Stimulated activated memory B cell treated with anti-CD40 and anti-IgM and Interleukin-4, amounts not matched to agents 10 μg/mL and 1 μg/mL and 100 μg/mL, for 72 hours (primary cell): ENCODE measurements at regions not wholly inside any gene's neighbourhood (a gene's known extent, or its start where the extent isn't known, plus 50 kb on each side); places are given as distances from the start of the nearest gene placed in this dataset.

Experiments
- ATAC-seq: fragments of 150-1000 bp; cut with Tn5 transposase; 2 replicates; pipeline ENCODE4 v1.10.0; 2021
- H3K27ac Mint-ChIP-seq: one replicate; pipeline ENCODE4 v1.8.0; 2022; ENCODE audit warnings: mild to moderate bottlenecking, mixed read lengths
- H3K27me3 Mint-ChIP-seq: one replicate; pipeline ENCODE4 v1.8.0; 2022; ENCODE audit warnings: mixed read lengths
- H3K36me3 Mint-ChIP-seq: one replicate; pipeline ENCODE4 v1.8.0; 2022; ENCODE audit warnings: mixed read lengths
- H3K4me1 Mint-ChIP-seq: one replicate; pipeline ENCODE4 v1.8.0; 2022; ENCODE audit warnings: mixed read lengths
- H3K4me3 Mint-ChIP-seq: one replicate; pipeline ENCODE4 v1.8.0; 2022; ENCODE audit warnings: mild to moderate bottlenecking, moderate library complexity, mixed read lengths
- H3K9me3 Mint-ChIP-seq: one replicate; pipeline ENCODE4 v1.8.0; 2022; ENCODE audit warnings: mixed read lengths

DNA sequence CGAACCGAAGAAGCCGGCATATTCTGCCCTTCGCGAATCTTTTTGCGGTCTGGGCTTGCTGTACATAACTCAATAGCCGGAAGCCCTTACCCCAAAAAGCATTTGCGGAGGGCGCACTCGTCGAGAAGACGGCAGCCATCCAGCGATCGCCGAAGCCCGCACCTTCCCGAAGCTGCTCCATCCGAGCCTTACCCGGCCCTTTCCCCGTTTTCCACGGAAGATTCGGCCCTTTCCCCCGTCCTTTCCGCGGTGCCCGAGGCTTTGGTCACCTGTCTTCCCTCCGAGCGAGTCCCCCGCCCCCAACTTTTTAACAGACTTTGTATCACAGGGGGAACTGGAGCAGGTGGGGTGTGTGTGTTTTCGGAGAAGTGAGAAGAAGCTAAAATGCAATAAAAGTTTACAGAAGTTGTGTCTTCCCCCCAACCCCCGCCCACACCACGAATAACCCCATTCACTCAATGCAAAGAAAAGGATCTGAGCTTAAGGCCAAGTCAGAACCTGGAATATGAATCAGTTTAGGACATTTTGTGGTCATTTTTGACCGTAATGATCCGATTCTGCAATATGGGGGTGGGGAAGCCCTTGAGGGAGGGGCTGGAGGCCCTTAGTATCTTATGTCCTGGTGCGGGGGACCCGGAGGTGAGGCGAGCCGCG is 99.0 kb upstream of the HSD17B12 start:
- H3K27ac Mint-ChIP-seq, result no peak overlapping the region
- H3K36me3 Mint-ChIP-seq, result no peaks in the 10 kb centered on the region
- H3K4me1 Mint-ChIP-seq, result peaks cover 43% of the 10 kb centered on the region
- peaks cover 89% of the 10 kb centered on the region for H3K27me3 Mint-ChIP-seq
- ATAC-seq, result no peak
- H3K4me3 Mint-ChIP-seq, result peak overlapping the region; percentile 75
- peaks cover 2% of the 10 kb centered on the region for H3K9me3 Mint-ChIP-seq

DNA sequence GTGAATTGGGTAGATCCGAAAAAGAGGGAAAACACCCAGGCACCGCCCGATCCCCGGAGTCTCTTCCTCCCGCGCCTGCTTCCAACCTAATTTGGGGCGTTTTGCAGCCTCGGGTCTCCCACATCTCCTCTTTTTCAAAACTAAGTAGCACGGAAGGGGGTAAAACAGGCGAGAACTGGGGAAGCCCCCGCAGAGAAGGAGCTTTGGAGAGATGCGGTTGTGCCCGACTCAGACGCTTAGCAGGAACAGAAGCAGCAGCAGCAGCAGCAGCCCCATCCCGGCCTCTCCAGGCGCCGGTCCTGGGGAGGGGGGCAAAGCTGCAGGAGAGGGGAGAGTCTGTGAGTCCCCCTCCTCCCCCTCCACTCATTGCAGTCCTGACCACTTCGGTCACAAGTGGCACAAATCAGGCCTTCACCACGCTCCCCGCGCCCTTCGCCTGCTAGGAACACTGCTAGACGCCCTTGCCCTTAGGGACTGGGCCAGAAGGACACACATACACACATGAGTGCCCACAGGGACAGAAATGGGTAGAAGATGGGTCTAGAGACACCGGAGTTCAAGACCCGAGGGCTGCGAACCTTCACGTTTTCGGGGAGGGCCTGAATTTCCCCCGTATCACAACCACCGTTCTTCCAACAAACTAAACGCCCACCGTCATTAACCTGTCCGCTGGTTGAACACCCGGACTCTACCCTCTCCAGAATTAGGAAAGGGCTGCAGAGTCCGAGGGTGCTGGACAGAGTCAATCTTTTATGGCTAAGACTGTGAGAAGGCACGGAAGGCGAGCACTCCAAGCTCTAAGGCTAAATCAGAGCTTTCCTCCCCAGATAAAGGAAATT is 98.3 kb upstream of the HSD17B12 start:
- H3K27ac Mint-ChIP-seq, result no peak overlapping the region
- H3K4me1 Mint-ChIP-seq, result peaks cover 36% of the 10 kb centered on the region
- H3K27me3 Mint-ChIP-seq, result peaks cover 82% of the 10 kb centered on the region
- ATAC-seq, result no peak
- H3K36me3 Mint-ChIP-seq, result no peaks in the 10 kb centered on the region
- H3K9me3 Mint-ChIP-seq, result no peaks in the 10 kb centered on the region
- H3K4me3 Mint-ChIP-seq, result peak overlapping the region; percentile 37

DNA sequence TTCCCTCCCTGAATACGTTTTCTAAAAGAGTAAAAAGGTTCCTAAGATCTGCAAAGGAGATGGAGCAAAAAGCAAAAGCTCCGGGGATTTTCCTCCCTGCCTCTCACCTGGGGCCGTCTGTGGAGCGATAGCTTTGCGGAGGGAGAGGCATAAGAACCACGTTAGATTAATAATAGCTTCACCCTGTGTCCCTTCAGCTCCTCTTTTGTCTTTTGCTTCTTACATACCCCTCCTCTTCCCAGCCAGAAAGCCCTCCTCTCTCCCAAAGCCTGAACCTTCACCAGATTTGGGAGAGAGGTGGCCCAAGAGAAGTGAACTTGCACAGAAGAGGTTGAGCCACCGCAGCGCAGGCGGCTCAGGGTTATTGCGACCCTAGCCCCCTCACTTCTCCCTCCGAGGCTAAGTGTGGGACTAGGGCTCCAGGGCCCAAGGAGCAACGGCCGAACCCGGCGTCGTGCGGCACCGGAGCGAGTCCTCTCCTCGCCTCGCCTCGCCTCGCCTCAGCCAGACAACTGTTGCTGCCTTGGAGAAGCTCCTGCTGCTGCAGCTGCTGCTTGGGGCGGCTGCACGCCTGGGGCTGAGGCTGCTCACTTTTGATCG is 97.6 kb upstream of the HSD17B12 start:
- Mint-ChIP-seq H3K4me3 (no peak overlapping the region), H3K9me3 (no peaks in the 10 kb centered on the region), H3K36me3 (no peaks in the 10 kb centered on the region), H3K4me1 (peaks cover 35% of the 10 kb centered on the region), H3K27ac (no peak overlapping the region), H3K27me3 (peaks cover 75% of the 10 kb centered on the region)
- no peak for ATAC-seq

DNA sequence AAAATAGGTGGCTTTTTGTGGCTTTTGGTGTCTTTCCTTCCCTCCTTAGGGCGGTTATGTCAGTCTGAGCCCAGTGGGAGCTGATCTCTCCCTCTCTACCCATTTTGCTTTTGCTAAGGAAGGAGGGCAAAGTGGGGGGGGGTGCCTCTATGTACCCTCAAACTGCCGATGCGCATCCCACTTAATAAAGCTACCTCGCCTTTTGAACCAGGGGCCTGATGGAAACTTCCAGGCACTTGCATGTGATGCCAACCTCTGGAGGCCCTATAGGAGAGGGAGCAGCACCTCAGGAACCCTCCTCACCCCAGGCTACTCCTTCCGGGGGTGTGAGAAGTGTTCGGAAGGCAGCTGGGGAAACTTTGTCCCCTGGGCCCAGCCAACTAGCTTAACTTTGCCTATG is 97.0 kb upstream of the HSD17B12 start:
- peaks cover 72% of the 10 kb centered on the region for H3K27me3 Mint-ChIP-seq
- no peak for ATAC-seq
- H3K9me3 Mint-ChIP-seq, result no peaks in the 10 kb centered on the region
- H3K27ac Mint-ChIP-seq, result no peak overlapping the region
- no peaks in the 10 kb centered on the region for H3K36me3 Mint-ChIP-seq
- H3K4me1 Mint-ChIP-seq, result peaks cover 35% of the 10 kb centered on the region
- H3K4me3 Mint-ChIP-seq, result no peak overlapping the region

DNA sequence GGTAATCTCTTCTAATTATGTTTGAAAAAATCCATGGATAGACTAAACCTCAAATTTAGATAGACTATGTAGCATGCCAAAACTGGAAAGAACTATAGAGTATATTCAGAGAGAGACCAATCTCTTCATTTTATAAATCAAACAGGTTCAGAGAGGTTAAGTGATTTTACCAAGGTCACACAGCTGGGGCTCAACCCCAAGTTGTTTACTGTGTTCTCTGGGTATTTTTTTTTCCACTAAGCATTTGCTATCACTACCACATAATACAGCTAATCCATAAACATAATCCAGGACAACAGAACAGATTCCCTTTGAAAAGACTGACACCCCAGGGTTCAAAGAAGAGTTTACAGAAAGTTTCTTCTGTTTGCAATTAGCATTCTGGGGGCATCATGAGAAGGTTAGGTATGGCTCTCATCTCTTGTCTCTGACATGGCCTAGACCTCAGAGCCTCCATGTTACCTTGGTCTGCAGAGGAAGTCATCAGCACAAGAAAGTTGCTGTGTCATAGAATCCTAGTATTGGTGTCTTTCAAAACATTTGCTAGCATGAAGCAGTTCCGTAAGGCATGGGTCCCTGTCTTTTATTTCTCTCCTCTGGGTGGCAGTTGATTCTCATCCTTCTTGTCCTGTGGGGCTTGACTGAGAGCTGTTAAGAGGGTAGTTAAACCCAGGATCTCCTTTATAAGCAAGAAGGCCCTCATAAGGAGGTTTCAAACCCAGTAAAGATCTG is 94.5 kb upstream of the HSD17B12 start:
- Mint-ChIP-seq H3K4me1 (peaks cover 19% of the 10 kb centered on the region), H3K27ac (no peak overlapping the region), H3K27me3 (peaks cover 72% of the 10 kb centered on the region), H3K4me3 (no peak overlapping the region), H3K9me3 (no peaks in the 10 kb centered on the region), H3K36me3 (no peaks in the 10 kb centered on the region)
- no peak for ATAC-seq

DNA sequence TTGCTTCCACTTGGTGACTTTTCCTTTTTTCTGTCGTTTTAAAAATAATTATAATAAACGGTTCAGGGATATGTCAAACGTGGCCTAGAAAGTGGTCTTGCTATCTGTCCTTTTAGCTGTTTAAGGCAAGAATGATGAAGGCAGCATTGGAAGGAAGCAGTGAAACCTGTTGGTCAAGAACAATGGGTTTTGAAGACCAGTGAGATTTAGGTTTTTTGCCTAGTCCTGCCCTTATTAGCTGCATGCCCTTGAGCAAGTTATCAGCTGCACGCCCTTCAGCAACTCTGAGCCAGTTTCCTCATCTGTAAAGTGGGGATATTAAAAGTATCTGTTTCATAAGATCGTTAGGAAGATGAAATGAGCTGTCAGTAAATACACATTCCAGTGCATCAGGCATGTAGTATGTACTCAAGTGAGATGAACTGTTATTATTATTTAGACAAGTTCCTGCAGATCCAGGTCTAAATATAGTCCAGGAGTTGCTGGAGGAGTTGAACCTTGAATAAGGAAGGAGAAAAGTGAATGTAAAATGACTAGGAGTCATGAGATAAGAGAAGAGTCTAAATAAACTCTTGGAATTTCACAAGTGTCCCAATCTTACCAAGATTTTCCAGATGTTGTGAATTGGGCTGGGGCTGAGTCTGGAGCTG is 90.8 kb upstream of the HSD17B12 start:
- ATAC-seq, result no peak

DNA sequence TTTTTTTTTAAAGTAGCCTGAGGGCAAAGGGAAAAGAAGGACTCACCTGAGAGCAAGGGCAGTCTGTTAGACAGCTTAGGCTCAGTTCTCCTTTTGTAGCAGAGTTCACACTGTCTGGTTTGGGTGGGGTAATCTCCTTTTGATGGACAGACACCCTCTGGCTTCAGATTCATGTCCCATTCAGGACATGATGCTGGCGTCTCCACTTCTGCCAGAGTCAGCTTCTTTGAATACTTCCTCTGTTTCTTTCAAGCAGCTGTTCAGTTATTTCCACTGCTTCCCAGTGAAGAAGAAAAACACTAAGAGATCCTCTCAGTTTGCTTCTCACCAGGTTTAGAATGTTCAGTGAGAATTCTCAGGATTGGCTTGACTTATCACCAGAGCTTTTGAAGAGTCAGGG is 79.0 kb upstream of the HSD17B12 start:
- Mint-ChIP-seq H3K36me3 (no peaks in the 10 kb centered on the region), H3K27ac (no peak overlapping the region), H3K4me1 (no peaks in the 10 kb centered on the region), H3K4me3 (no peak overlapping the region), H3K9me3 (no peaks in the 10 kb centered on the region), H3K27me3 (peaks cover 9% of the 10 kb centered on the region)
- ATAC-seq, result no peak

More for the DNA sequence above, 90.8 kb upstream of the HSD17B12 start:
- H3K9me3 Mint-ChIP-seq, result no peaks in the 10 kb centered on the region
- H3K36me3 Mint-ChIP-seq, result no peaks in the 10 kb centered on the region
- no peak overlapping the region for H3K27ac Mint-ChIP-seq
- H3K27me3 Mint-ChIP-seq, result peaks cover 39% of the 10 kb centered on the region
- H3K4me3 Mint-ChIP-seq, result no peak overlapping the region
- H3K4me1 Mint-ChIP-seq, result no peaks in the 10 kb centered on the region

DNA sequence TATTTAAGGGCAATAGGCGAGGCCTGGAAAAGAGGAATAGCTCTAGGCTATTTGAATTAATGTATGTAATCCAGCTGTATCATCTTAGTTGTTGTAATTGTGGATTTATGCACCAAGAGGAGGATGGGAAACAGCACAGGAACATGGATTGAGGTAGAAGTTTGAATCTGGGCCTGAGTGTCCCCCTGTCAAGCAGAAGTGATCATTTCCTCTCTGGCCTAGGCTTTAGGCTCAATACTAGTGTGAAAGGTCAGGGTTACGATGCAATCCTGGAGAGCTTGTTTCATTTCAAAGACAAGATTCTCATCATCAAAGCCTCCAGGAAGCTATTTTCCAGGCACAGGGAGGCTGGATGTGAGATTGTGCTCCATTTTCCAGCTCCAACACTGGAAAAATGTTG is 77.9 kb upstream of the HSD17B12 start:
- ATAC-seq, result no peak
- H3K9me3 Mint-ChIP-seq, result no peaks in the 10 kb centered on the region
- no peak overlapping the region for H3K27ac Mint-ChIP-seq
- no peaks in the 10 kb centered on the region for H3K4me1 Mint-ChIP-seq
- peaks cover 9% of the 10 kb centered on the region for H3K27me3 Mint-ChIP-seq
- H3K36me3 Mint-ChIP-seq, result no peaks in the 10 kb centered on the region
- no peak overlapping the region for H3K4me3 Mint-ChIP-seq

DNA sequence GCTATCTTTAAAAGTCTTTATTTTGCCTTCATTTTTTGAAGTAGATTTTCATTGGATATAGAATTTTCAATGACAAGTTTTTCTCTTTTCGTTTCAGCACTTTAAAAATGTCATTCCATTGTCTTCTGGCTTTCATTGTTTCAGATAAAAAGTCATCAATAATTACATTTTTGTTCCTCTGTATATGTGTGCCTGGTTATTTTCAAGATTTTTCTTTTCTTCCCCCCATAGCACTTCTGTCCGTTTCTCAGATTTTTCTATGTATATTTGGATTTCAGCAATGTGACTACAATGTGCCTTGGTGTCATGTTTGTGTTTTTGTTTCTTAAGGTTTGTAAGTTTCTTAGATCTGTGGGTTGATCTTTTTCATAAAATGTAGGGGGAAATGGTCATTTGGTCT is 66.3 kb upstream of the HSD17B12 start:
- ATAC-seq, result no peak
- Mint-ChIP-seq H3K4me3 (no peak overlapping the region), H3K9me3 (peaks cover 20% of the 10 kb centered on the region), H3K36me3 (peaks cover 13% of the 10 kb centered on the region), H3K4me1 (no peaks in the 10 kb centered on the region), H3K27me3 (peaks cover 25% of the 10 kb centered on the region), H3K27ac (no peak overlapping the region)

DNA sequence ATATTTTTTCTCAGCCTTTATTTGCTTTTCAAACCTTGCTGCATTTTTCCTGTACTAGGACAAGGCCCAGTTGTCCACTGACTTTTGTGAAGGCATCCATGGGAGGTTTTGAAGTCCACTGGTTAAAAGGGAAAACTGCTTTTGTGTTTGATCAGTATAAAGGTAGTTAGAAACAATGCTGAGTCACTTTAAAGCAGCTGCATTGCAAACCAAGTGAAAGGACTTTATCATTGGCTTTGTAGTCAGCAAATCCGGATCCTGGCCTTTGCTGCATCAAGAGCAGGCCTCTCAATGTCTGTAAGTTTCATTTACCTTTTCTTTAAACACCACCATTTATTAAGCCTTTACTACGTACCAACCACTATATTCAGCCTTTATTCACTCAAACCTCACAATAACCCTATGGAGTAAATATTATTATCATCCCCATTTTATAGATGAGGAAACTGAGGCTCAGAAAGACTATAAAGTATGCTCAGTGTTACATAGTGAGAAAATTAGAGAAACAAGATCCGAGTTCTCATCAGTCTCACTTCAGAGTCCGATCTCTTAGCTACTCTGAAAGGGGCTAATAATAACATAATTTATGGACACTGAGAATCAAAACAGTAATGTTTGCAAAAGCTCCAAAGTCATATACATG is 60.6 kb upstream of the HSD17B12 start:
- peaks cover 4% of the 10 kb centered on the region for H3K36me3 Mint-ChIP-seq
- H3K9me3 Mint-ChIP-seq, result peaks cover 7% of the 10 kb centered on the region
- no peak for ATAC-seq
- H3K27me3 Mint-ChIP-seq, result peaks cover 35% of the 10 kb centered on the region
- no peak overlapping the region for H3K27ac Mint-ChIP-seq
- H3K4me3 Mint-ChIP-seq, result no peak overlapping the region
- H3K4me1 Mint-ChIP-seq, result no peaks in the 10 kb centered on the region

DNA sequence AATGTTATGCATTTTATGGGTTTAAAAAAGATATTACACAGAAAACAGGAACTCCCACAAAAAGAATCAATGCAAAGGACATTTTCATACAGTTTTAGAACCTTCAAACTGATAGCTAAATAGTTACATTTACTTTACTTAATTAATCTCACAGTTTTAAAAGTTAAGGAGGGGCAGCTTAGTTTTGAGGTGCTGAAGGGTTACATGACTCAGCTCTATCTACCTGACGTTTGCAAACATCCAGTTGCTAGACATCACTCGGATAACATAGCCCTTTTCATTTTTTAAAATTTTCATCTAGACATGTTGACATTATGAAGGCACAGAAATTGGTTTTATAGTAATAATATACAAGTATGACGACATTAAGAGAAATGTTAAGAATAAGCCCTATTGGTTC is 53.7 kb upstream of the HSD17B12 start:
- H3K36me3 Mint-ChIP-seq, result no peaks in the 10 kb centered on the region
- no peaks in the 10 kb centered on the region for H3K9me3 Mint-ChIP-seq
- peaks cover 19% of the 10 kb centered on the region for H3K27me3 Mint-ChIP-seq
- no peak for ATAC-seq
- H3K4me1 Mint-ChIP-seq, result no peaks in the 10 kb centered on the region
- H3K27ac Mint-ChIP-seq, result no peak overlapping the region
- no peak overlapping the region for H3K4me3 Mint-ChIP-seq
